Erythroblast (primary cell): ENCODE measurements at regions not wholly inside any gene's neighbourhood (a gene's known extent, or its start where the extent isn't known, plus 50 kb on each side); places are given as distances from the start of the nearest gene placed in this dataset.

Source experiments
- GATA1 ChIP-seq: IDR thresholded peaks from 2 replicates; pipeline ENCODE4 v1.6.1; 2011; ENCODE audit warnings: low read depth, mild to moderate bottlenecking, control low read depth, low read length, moderate library complexity
- POLR2A ChIP-seq: IDR thresholded peaks from 2 replicates; pipeline ENCODE4 v1.6.1; 2011; ENCODE audit warnings: mild to moderate bottlenecking, low read length

DNA sequence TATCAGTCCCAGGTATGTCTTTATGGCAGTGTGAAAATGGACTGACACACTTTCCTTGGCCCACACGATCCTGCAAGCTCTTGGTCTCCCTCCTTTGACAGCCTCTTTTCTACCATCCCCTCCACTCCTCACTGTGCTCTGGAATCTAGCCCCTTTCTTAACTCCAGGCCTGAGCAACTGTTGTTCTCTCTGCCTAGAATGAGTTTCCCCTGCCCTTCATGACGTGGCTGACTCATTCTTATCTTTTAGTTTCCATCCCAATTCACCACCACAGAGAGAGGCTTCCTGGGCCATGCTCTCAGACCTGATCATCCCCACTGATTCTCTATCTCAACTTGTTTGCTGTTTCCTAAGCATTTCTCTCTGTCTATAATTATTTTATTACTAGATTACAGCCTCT, 157.4 kb upstream of the HMGA2 start:
- TF ChIP-seq POLR2A (peak; percentile 61), GATA1 (no peak)
